ENCODE measurements at regions not wholly inside any gene's neighbourhood (a gene's known extent, or its start where the extent isn't known, plus 50 kb on each side); places are given as distances from the start of the nearest gene placed in this dataset.

GRCh38 chr6:157768863-157769551 is 54.0 kb upstream of the SNX9 start:
- WGBS (ENCODE audit: insufficient coverage, low coverage, missing lambda C conversion rate): 73% methylated on average over 13 of the region's 13 CpGs
- ATAC-seq: no peak
- Histone ChIP-seq H3K79me2 (ENCODE audit: control insufficient read depth, insufficient read depth, low read length) (no peaks in the 10 kb centered on the region), H3K27me3 (ENCODE audit: control insufficient read depth in 2 of 2, insufficient read depth in 2 of 2, low read length in 2 of 2) (no peaks in the 10 kb centered on the region), H3K9ac (ENCODE audit: insufficient read depth in 1 of 2, low read depth in 2 of 2, low read length in 2 of 2) (peak overlapping the region in 1 of 2 experiments; percentile 47; a peak in 1 of 4 replicates), H3K4me3 (no peak overlapping the region), H2AFZ (ENCODE audit: low read depth, low read length) (0 out of 2 replicates have a peak overlapping the region, but pooled peaks have one; percentile 8), H3K4me1 (replicated peaks in 1 of 2; ENCODE audit: control insufficient read depth in 2 of 2, insufficient read depth in 2 of 2, low read length in 2 of 2) (peaks cover 19 to 26% of the 10 kb centered on the region in 2 experiments), H3K9me3 (replicated peaks; ENCODE audit: control insufficient read depth, insufficient read depth, low read depth, low read length) (no peaks in the 10 kb centered on the region), H3K4me2 (ENCODE audit: insufficient read depth, low read length) (no peak overlapping the region), H4K20me1 (replicated peaks; ENCODE audit: control insufficient read depth, insufficient read depth, low read length) (no peaks in the 10 kb centered on the region), H3K9me1 (ENCODE audit: control insufficient read depth, insufficient read depth, low read length) (no peaks in the 10 kb centered on the region), H3K27ac (ENCODE audit: extremely low read depth, low read depth, low read length) (no peak overlapping the region), H3K36me3 (ENCODE audit: control insufficient read depth, insufficient read depth, low read length) (no peaks in the 10 kb centered on the region)
- intact Hi-C loops (cut with micrococcal nuclease): no loop called here
- no peak for FAIRE-seq
- DNase-seq (ENCODE audit: extremely low read depth in 1 of 4, low spot score in 3 of 4): no peak
- ChIA-PET CTCF (ENCODE audit: low intra/inter-chr PET ratio) (no interaction called here), POLR2A (interaction anchor here (0.6 to 1.5 kb wide), 8 partner anchors 13 to 104 kb away, joined by 3 to 6 read pairs (median 3); no protein-coding TSS in a partner anchor)
- no peak for TF ChIP-seq ZNF12 (CRISPR knock-in tag; IDR thresholded peaks at IDR 0.05)
- no TSS peak for BruUV-seq (replicated peaks)
- in situ Hi-C loops (cut with MboI): no loop called here

GRCh38 chr6:157769776-157770426 is 53.1 kb upstream of the SNX9 start:
- peak overlapping the region; percentile 54 for H2AFZ ChIP-seq (ENCODE audit: low read depth, low read length)
- CTCF ChIA-PET (ENCODE audit: low intra/inter-chr PET ratio): no interaction called here
- intact Hi-C loops (cut with micrococcal nuclease): no loop called here

More at GRCh38 chr6:157769776-157770426, 53.1 kb upstream of the SNX9 start:
- Histone ChIP-seq H3K9ac (ENCODE audit: insufficient read depth in 1 of 2, low read depth in 2 of 2, low read length in 2 of 2) (peak overlapping the region in 1 of 2 experiments; percentile 65; a peak in 1 of 4 replicates), H3K36me3 (ENCODE audit: control insufficient read depth, insufficient read depth, low read length) (no peaks in the 10 kb centered on the region), H3K79me2 (ENCODE audit: control insufficient read depth, insufficient read depth, low read length) (no peaks in the 10 kb centered on the region), H3K27ac (ENCODE audit: extremely low read depth, low read depth, low read length) (no peak overlapping the region), H3K9me1 (ENCODE audit: control insufficient read depth, insufficient read depth, low read length) (no peaks in the 10 kb centered on the region), H3K9me3 (replicated peaks; ENCODE audit: control insufficient read depth, insufficient read depth, low read depth, low read length) (no peaks in the 10 kb centered on the region), H3K27me3 (ENCODE audit: control insufficient read depth in 2 of 2, insufficient read depth in 2 of 2, low read length in 2 of 2) (no peaks in the 10 kb centered on the region), H3K4me1 (replicated peaks in 1 of 2; ENCODE audit: control insufficient read depth in 2 of 2, insufficient read depth in 2 of 2, low read length in 2 of 2) (peaks cover 24 to 28% of the 10 kb centered on the region in 2 experiments), H3K4me2 (ENCODE audit: insufficient read depth, low read length) (no peak overlapping the region), H3K4me3 (no peak overlapping the region), H4K20me1 (replicated peaks; ENCODE audit: control insufficient read depth, insufficient read depth, low read length) (no peaks in the 10 kb centered on the region)
- POLR2A ChIA-PET: interaction anchor here (0.7 to 1.5 kb wide), 6 partner anchors 14 to 103 kb away, joined by 3 to 6 read pairs (median 4); no protein-coding TSS in a partner anchor
- FAIRE-seq: no peak
- BruUV-seq (replicated peaks): no TSS peak
- TF ChIP-seq KAT7 (CRISPR knock-in tag; IDR thresholded peaks at IDR 0.05; ENCODE audit: borderline replicate concordance) (no peak), MCM3 (IDR thresholded peaks at IDR 0.05) (0 out of 2 replicates have a peak, but pooled peaks have one; percentile 3)
- WGBS (ENCODE audit: insufficient coverage, low coverage, missing lambda C conversion rate): 60% methylated on average over 10 of the region's 10 CpGs
- in situ Hi-C loops (cut with MboI): no loop called here
- DNase-seq (ENCODE audit: extremely low read depth in 1 of 4, low spot score in 3 of 4): no peak
- ATAC-seq: no peak

All from K562 (cell line).